SK-N-SH (cell line): ENCODE measurements at regions not wholly inside any gene's neighbourhood (a gene's known extent, or its start where the extent isn't known, plus 50 kb on each side); places are given as distances from the start of the nearest gene placed in this dataset.

Source experiments
- CHD2 ChIP-seq: fragments of 150-350 bp; IDR thresholded peaks from 2 replicates; pipeline ENCODE4 v1.6.1; 2018; ENCODE audit warnings: low read length; ENCODE audit not compliant: partially characterized antibody
- POLR2AphosphoS5 ChIP-seq: IDR thresholded peaks from 2 replicates; pipeline ENCODE4 v1.6.1; 2012; ENCODE audit warnings: low read depth, low read length
- TCF12 ChIP-seq: IDR thresholded peaks from 2 replicates; pipeline ENCODE4 v1.4.0; 2012
- TEAD4 ChIP-seq: IDR thresholded peaks from 2 replicates; pipeline ENCODE4 v1.4.0; 2012; ENCODE audit warnings: mild to moderate bottlenecking, borderline replicate concordance; ENCODE audit not compliant: insufficient read depth

DNA sequence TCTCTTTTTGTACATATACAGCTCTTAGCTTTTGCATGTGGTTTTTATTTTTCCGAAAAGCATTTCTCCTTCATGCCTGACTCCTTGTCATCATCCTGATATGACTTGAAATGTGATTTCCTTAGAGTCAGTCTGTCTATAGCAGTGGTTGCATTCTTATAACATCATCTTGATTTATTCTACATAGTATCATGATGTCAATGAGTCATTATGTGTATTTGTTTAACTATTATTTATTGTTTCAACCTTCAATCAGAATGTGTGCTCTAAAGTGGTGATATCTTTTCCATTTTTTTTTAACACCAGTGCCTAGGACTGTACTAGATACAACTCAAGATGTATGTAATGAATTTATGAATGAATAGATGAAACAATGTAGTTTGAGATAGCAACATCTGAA lies 354.9 kb upstream of the CDH8 start:
- no peak for TF ChIP-seq TCF12
- no peak for TF ChIP-seq CHD2
- TF ChIP-seq POLR2AphosphoS5: no peak
- TF ChIP-seq TEAD4: no peak
